HG03095 (cell line): ENCODE measurements at regions not wholly inside any gene's neighbourhood (a gene's known extent, or its start where the extent isn't known, plus 50 kb on each side); places are given as distances from the start of the nearest gene placed in this dataset.

ENCODE experiments used
- ATAC-seq: cut with Tn5 transposase; IDR thresholded peaks from one replicate; pipeline ENCODE4 v1.9.1; 2021; ENCODE audit warnings: moderate library complexity; ENCODE audit not compliant: unreplicated experiment

DNA sequence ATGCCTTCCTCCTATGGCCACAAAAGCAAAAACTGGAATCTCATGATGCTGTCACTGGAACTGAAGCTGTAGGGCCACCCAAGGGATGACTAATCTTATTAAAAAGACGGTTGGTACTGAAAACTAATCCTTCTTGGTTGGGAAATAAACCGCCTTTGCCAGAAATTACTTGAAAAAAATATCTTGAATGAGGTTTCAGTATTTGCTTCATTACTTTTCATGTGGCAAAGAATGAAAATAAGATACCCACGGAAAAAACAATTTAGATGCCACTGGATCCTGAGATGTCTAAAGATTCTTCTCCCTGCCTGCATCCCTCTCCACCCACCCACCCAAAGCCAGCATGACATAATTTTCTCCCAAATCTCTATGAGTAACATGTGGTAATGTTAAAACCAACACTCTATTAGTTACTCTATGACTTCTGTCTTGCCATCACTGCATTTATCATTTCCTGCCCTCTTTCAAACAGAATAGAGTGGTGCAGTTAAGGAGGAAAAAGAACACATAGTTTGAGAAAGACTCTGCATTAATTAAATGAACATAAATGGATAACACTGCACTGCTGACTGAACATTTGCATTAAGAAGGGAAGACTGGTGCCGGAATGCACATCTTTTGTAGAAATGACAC lies 111.8 kb upstream of the DPH6 start:
- no peak for ATAC-seq

DNA sequence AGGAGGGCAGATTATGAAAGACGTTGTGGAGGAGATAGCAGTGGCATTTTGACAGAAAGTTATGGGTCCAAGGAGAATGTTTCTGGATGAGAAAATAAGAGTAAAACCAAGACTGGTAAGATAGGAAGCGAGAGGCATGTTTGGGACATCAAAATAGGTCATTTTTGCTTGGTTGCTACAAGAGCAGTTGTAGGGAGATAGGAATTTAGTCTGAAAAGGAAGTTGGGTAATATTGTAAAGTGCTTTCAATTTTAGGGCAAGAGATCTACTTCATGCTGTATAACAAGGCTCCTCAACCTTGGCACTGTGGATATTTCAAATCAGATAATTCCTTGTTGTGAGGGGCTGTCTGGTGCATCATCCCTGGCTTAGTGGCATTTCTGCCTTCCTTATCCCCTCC lies 118.0 kb upstream of the DPH6 start:
- ATAC-seq: no peak

DNA sequence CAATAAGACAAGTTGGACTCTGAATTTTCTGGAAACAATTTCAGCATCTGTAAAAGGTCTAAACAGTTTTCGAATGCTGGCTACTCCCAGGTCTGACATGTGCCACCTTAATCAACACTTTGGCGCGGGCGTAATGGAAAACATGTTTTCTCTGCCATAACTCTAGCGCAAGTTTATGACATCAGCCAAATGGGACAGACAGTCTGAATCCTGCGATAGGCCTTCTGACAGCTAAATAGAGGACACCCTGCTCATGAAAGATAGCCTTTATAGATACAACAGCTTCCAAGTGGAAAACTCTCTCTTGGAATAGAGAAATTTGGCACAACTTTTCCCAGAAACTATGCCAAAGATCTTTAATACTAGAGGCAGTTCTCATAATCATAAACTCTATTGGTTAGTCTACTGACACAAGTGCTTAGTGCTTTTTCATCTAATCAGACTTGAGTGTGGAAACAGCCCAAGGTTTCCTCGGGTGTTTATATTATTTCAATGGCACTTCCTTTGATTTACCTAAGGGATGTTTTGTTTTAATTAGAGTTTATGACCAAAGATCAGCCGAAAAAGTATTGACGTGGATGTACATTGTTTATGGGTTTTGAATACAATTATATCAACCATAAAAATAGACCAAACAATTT lies 120.1 kb upstream of the DPH6 start:
- ATAC-seq: no peak

DNA sequence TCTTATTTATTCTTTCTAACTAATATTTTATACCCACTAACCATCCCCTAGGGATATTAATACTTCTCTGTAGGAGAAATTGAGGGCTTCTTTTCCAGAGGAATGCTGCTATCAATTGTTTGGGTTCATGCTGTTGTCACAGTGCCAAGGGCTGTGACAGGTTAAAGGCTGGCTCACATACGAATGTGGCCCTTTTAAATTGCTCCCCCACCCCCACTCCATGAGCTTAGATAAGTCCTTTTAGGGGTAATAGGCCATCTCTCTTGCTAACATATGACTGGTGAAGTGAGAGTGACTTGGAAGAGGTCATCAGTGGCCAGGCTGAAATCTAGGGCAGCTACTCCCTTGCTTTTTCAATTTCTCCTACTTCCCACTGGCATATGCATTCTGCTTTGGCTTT lies 121.9 kb upstream of the DPH6 start:
- no peak for ATAC-seq

DNA sequence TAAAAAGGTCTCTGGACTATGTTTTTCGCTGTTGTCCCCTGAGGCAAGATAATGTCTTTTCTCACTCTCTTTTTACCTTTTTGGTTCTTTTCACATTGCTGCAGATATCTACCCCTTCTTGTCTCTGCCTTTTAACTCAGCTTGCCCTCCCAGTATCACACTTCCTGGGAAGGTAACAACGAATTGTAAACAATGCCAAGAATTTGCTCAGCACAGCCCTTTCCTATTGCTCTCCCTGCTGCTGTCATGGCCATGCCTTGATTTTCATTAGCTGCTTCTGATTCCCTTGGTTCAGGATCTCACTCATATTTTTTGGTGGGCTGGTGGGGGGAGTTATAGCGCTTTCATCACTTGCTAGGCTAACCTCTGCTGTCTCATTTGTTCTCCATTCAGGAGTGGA lies 123.1 kb upstream of the DPH6 start:
- no peak for ATAC-seq

DNA sequence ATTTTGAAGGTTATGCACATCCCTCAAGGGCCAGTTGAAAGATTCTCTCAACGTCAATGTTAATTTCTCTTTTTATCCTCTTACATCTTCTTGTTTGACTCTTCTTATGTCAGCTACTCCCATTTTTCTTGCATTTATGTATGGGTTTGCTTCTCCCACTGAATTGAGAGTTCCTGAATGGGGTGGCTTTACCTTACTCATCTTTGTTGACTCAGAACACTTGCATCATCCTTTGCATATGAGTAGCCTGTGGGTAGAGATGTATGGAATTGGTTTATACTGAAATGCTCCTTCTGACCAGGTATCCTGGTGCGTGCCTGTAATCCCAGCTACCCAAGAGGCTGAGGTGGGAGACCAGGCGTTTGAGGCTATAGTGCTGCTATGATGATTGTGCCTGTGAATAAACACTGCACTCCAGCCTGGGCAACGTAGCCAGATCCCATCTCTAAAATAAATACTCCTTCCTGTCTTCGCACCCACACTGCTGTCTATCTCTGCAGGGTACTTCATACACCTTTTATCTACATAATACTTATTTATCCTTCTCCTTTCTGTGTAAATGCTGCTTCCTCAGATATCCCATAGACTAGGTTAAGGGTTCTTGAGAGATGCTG lies 123.6 kb upstream of the DPH6 start:
- no peak for ATAC-seq

DNA sequence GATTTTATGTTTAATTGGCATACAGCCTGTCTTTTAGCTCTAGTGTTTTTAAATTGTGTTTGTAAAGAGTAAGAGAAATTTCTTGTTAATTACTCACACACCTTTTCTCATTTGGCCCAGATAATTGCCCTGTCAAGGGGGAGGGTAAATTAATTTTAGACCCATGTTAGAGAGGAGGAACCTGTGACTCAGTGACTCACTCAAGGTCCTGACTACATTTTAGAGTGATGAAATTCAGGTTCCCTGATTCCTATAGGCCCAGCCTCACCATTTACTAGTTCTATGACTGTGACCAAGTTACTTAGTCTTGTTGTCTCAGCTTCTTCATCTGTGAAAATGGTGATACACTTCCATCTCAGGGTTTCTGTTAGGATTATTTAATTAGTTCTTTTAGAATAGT lies 125.2 kb upstream of the DPH6 start:
- no peak for ATAC-seq

DNA sequence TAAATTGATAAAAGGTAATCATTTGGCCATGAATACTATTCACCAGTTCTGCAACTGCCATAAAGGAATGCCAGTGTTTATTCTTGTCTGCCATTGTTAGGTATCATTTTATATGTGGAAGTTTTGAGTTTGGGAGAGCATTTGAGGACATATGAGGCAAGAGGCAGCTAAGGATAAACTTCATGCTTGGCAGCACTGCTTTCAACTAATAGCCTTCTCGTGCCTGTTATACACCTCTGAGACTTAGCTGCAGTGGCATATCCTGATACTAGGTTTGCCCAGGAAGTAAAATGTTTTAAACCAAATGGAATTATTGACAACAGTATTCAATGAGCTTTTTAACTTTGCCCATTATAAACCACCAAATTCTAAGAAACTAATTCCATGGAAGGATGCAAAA lies 126.0 kb upstream of the DPH6 start:
- no peak for ATAC-seq

DNA sequence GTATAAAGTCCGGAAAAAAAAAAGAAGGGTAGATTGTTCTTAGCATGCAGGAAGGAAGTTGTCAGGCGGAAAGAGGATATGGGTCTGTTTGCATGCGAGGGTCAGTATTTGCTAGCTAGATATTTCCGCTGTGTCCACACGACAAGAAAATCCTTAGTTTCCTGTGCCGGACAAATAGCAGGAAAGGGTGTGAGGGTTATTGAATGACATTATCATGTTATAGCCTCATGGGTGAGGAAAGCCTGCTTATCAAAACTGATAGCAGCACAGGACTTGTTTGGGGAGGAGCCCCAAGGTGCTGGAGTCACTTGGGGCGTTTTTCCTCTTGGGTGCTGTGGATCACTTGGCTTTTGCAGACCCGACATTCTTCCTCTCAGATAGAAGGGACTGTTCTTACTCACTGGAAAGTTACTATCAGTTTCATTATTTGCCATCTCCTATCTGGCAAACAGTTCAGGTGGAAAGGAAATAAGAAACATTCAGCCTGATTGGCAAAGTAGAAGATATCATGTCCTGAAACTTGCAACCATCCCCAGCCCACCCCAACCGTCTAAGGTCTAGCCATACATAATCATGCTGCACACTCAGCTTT lies 127.2 kb upstream of the DPH6 start:
- no peak for ATAC-seq

DNA sequence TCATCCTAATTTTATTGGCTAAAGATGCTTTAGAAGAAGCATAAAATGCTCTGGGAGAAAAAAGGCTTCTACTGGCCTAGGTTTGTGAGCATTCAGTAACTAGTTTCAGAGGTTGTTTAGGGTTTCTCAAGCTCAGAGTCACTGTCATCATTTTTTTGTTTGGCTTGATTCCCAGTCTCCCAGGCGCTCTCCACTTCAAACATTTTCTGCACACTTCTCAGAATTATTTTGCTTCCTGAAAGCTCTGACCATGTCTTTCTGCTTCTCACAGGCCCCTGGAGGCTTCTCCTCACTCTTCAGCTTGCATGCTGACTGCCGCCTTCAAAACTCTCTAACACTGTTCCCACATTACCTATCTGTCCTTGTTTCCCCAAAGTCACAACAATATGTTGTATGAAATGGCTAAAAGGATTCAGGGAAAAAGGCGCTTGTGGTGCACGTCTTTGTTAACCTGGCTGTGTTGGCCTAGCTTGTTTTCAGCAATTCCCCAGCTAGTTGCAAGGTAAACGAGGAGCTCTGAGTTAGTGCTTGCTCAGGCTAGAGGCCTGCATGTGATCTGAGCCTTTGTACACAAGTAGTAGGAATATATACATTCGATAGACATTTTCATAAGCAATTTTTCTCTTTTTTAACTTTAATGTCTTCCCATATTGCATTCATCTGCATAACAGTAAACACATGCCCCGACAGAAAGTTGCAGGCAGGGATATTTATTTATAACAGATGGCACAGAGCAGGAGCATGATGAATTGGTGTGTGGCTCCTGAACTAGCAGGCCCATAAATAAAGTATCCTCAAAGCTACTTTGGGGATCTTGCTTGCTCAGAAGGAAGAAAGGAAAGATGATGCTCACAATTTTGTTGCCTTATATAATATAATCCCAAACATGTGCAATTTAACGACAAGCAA lies 129.2 kb upstream of the DPH6 start:
- no peak for ATAC-seq

DNA sequence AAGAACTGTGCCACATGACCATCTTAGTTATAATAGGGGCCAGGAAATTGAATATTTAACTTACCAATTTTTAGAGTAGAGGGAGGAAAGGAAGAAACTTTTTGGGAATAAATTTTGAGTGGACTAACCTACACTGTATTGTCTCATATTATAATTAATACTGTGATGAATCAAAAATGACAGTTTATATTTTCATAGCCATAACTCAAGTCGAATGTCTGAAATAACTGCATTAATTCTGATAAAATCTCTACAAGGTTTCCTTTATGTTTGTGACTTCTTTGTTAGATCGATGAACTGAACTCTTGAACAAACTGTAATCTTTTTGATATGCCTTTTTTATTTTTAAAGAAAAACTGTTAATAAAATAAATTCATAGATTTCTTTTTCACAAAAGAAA lies 132.8 kb upstream of the DPH6 start:
- no peak for ATAC-seq

DNA sequence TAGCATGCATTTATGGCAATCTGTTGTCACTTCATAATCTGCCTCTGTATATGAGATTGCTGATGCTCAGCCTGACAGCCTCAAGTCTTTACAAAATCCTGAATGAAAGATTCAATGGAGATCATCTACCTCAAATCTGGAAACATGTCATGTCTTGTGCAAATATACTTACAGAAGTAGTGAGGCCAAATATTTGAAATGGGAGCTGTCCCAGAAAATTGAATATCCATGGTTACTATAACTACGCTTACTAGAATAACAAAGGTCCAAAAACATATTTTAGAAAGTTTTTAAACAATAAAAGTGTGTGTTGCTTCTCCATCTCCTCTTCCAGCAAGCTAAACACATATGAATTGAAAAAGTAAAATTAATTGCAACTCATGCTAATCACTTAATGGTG lies 133.2 kb upstream of the DPH6 start:
- ATAC-seq: no peak

DNA sequence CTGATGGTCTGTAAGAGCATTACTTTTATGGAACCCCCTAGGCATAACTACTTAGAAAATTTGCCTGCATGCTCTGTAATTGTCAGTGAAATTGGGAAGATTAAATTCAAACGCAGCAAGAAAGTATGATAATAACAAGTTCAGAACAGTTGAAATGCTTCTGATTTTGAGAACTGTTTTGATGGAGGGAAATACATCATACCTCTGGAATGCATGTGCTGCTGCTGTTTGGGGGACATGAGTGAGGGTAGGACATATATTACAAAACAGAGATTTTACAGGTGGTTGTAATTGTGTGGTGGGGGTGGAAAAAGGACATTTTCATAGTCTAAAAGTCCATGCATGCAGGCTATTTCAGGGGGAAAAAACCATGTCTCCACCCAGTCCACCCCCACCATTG lies 135.0 kb upstream of the DPH6 start:
- ATAC-seq: no peak

DNA sequence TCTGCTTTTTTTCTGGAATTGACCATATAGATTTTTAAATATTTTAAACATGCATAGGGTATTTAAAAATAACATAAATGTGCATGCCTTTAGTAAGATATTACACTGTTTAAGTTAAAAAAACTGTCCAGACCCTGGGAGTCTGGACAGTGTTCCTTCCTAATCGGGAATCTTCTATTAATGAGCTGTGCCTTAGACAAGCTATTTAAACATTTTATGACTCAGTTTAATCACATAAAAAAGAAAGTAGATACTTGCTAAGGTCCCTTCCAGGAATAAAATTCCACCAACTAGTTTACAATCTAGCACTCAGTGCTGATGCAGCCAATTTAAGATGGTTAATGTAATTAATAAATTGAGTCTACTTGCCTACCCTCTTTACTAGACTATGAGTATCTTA lies 140.4 kb upstream of the DPH6 start:
- no peak for ATAC-seq

DNA sequence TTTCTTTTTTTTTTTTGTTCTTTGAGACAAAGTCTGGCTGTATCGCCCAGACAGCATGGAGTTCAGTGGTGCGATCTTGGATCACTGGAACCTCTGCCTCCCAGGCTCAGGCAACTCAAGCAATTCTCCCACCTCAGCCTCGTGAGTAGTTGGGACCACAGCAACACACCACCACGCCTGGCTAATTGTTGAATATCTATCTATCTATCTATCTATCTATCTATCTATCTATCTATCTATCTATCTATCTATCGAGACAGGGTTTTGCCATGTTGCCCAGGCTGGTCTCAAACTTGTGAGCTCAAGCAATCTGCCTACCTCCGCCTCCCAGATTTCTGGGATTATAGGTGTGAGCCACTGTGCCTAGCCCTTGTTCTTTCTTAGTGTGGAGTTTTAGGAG lies 143.3 kb upstream of the DPH6 start:
- no peak for ATAC-seq

DNA sequence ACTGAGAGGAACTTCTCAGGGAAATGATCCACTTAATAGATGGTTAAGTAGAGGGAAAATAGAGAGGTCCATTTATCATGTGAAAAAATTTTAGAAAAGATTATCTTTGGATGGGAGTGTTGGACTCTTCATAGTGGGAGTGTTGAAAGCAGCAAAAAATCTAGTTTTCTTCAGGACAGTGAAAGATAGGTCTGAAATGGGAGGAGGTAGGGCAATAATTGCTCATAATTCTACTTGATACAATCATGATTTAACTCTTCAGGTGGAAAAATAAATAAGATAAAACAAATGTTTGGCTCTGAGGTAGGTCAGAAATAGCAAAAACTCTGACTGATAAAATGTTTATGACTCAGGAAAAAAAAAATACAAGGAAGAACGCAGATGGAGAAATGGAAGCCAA lies 144.1 kb upstream of the DPH6 start:
- no peak for ATAC-seq

DNA sequence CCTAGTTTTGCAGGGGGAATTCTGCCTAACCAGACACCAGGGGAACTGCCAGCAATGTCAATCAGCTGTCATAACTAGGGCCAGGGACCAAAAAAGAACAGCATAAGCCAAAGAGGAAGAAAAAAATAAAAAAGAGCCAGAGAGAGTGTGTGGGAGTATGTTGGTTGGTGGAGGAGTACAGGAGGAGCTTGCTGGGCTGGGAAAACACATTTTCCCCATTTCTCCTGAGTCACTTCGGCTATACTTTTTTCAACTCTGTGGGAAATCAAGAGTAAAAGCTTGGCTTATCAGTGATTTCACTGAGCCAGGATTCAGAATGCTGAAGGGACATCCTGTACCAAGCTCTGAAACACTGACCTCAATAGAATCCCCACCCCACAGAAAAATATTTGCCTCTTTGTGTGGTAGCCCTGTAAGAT lies 144.7 kb upstream of the DPH6 start:
- ATAC-seq: no peak

DNA sequence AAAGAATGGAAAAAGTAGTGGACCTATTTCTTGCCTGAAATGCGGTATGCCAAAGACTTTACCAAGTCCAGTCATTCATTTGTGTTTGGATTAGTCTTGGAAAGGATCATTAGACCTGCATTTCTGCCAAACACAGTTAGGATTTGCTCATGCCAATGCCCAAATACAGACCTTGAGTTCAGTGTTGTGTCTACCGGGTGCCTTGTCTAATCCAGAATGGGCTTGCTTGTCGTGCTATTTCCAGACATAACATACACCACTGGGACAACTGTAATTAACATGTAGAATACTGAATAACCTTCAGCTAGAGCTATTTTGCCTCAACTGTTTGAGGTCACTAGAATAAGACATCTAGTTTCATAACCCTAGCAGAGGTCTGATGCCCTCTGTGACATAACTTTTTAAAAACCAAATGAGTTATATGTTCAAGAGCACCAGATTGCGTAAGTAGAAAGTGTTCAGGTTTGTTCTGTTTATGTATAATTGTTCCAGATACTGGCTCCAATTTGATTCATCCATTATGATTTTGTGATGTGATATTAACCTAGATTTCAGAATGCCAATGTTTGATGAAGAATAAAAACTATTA lies 145.3 kb upstream of the DPH6 start:
- ATAC-seq: no peak

DNA sequence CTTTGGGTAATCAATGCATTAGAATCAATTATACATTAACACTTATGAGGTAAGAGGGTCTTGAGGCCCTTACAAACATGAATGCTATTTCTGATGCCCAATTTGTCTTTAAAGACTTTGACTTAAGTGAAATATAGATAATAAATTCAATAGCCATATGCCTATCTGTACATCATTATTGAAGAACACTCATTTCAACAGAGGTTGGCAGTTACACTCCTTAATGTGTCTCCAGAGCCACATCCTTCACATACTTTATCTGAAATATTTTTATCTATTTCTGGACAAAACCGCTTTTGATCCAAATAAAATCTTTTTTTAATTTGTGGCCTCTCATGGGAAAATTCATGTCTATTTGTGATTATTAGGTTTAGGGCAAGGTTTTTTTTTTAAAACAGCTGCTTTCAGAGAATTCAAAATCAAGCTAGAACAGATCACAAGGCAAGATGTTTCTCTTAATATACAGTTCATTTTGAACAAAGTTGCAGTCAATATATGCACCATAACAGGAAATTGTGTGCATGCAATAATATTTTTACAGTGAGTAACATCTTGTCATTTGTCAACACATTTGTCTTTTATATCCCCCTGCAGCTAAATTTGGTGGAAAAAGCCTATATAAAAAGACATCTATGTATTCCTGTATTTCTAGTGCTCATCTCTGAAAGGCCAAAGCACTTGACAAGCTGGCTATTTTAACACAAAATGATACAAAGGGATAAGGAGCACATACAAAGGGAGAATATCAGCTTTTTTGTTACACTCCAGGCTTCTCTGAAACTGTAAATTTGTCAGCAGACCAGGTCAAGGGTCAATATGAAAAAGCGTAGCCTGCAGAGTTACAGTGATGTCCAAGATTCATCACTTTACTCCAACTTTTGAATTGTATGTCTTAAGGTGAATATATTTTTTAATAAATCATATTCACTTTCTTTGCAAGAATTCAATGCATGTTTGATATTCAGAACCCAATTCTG lies 146.2 kb upstream of the DPH6 start:
- no peak for ATAC-seq

DNA sequence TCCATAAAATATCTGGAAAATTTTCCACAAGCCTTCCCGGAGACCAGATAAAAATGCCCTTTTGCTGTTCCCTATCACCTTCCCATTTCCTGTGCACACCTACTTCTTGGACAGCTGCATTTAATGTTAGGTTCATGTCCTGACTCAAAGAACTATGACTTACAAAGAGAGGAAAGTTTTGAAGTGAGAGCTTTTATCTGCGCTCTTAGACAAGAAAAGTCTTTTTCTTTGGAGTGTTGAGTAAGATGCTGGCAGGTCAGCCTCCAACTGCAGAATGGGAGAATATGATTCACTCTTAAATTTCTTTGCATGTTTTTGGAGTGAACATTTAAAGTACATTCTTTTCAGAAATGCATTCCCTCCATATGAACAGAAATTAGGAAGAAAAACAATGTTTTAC lies 147.3 kb upstream of the DPH6 start:
- ATAC-seq: no peak
